ENCODE measurements at regions not wholly inside any gene's neighbourhood (a gene's known extent, or its start where the extent isn't known, plus 50 kb on each side); places are given as distances from the start of the nearest gene placed in this dataset.

- Mint-ChIP-seq H3K4me1 (no peaks in the 10 kb centered on the region), H3K27me3 (peaks cover 4% of the 10 kb centered on the region), H3K27ac (no peak overlapping the region), H3K4me3 (no peak overlapping the region), H3K9me3 (no peaks in the 10 kb centered on the region)
- DNase-seq (no peak), ATAC-seq (no peak)
These were observed 212.0 kb upstream of the ALCAM start for GRCh38 chr3:105154692-105155091.

- Mint-ChIP-seq H3K27ac (no peak overlapping the region), H3K9me3 (no peaks in the 10 kb centered on the region), H3K4me3 (no peak overlapping the region), H3K4me1 (no peaks in the 10 kb centered on the region), H3K27me3 (peaks cover 11% of the 10 kb centered on the region)
- no peak for DNase-seq
- no peak for ATAC-seq
These were observed 209.5 kb upstream of the ALCAM start for GRCh38 chr3:105157067-105157765.

GRCh38 chr3:105157766-105158085, 209.0 kb upstream of the ALCAM start:
- no peaks in the 10 kb centered on the region for H3K9me3 Mint-ChIP-seq

GRCh38 chr3:105158286-105158685, 208.4 kb upstream of the ALCAM start:
- H3K9me3 Mint-ChIP-seq: no peaks in the 10 kb centered on the region
- ATAC-seq (no peak), DNase-seq (no peak)
- H3K27ac Mint-ChIP-seq: no peak overlapping the region
- peaks cover 11% of the 10 kb centered on the region for H3K27me3 Mint-ChIP-seq
- H3K4me3 Mint-ChIP-seq: no peak overlapping the region
- no peaks in the 10 kb centered on the region for H3K4me1 Mint-ChIP-seq

More at GRCh38 chr3:105157766-105158085, 209.0 kb upstream of the ALCAM start:
- H3K27ac Mint-ChIP-seq: no peak overlapping the region
- DNase-seq (no peak), ATAC-seq (no peak)
- no peaks in the 10 kb centered on the region for H3K4me1 Mint-ChIP-seq
- no peak overlapping the region for H3K4me3 Mint-ChIP-seq
- H3K27me3 Mint-ChIP-seq: peaks cover 11% of the 10 kb centered on the region

- Mint-ChIP-seq H3K4me3 (no peak overlapping the region), H3K9me3 (no peaks in the 10 kb centered on the region), H3K4me1 (no peaks in the 10 kb centered on the region), H3K27me3 (peaks cover 11% of the 10 kb centered on the region), H3K27ac (no peak overlapping the region)
- ATAC-seq (no peak), DNase-seq (no peak)
These were observed 204.3 kb upstream of the ALCAM start for GRCh38 chr3:105162448-105162847.

GRCh38 chr3:105166893-105167292, 199.8 kb upstream of the ALCAM start:
- Mint-ChIP-seq H3K27me3 (no peaks in the 10 kb centered on the region), H3K4me1 (no peaks in the 10 kb centered on the region), H3K4me3 (no peak overlapping the region), H3K27ac (peak overlapping the region in 1 of 2 donors; percentile 37), H3K9me3 (no peaks in the 10 kb centered on the region)
- ATAC-seq (no peak), DNase-seq (no peak)

- H3K4me3 Mint-ChIP-seq: no peak overlapping the region
- DNase-seq: no peak
- no peak for ATAC-seq
- no peak overlapping the region for H3K27ac Mint-ChIP-seq
- H3K27me3 Mint-ChIP-seq: no peaks in the 10 kb centered on the region
- H3K9me3 Mint-ChIP-seq: no peaks in the 10 kb centered on the region
- H3K4me1 Mint-ChIP-seq: no peaks in the 10 kb centered on the region
These were observed 196.3 kb upstream of the ALCAM start for GRCh38 chr3:105170423-105170822.

GRCh38 chr3:105174017-105174615, 192.6 kb upstream of the ALCAM start:
- no peak for ATAC-seq
- no peaks in the 10 kb centered on the region for H3K27me3 Mint-ChIP-seq

GRCh38 chr3:105177576-105177975, 189.1 kb upstream of the ALCAM start:
- DNase-seq: no peak
- ATAC-seq: no peak
- Mint-ChIP-seq H3K9me3 (no peaks in the 10 kb centered on the region), H3K4me1 (no peaks in the 10 kb centered on the region), H3K27me3 (no peaks in the 10 kb centered on the region), H3K27ac (no peak overlapping the region), H3K4me3 (no peak overlapping the region)

More at GRCh38 chr3:105174017-105174615, 192.6 kb upstream of the ALCAM start:
- Mint-ChIP-seq H3K27ac (no peak overlapping the region), H3K4me1 (no peaks in the 10 kb centered on the region), H3K9me3 (no peaks in the 10 kb centered on the region), H3K4me3 (no peak overlapping the region)
- DNase-seq: no peak

- DNase-seq (no peak), ATAC-seq (no peak)
- H3K4me1 Mint-ChIP-seq: no peaks in the 10 kb centered on the region
- H3K4me3 Mint-ChIP-seq: no peak overlapping the region
- H3K27ac Mint-ChIP-seq: no peak overlapping the region
- no peaks in the 10 kb centered on the region for H3K27me3 Mint-ChIP-seq
- H3K9me3 Mint-ChIP-seq: no peaks in the 10 kb centered on the region
These were observed 179.4 kb upstream of the ALCAM start for GRCh38 chr3:105187344-105187743.

- Mint-ChIP-seq H3K4me1 (no peaks in the 10 kb centered on the region), H3K9me3 (peaks cover 0 to 3% of the 10 kb centered on the region in 2 donors), H3K4me3 (no peak overlapping the region), H3K27me3 (peaks cover 7% of the 10 kb centered on the region), H3K27ac (no peak overlapping the region)
- DNase-seq (no peak), ATAC-seq (no peak)
These were observed 171.4 kb upstream of the ALCAM start for GRCh38 chr3:105195260-105195659.

GRCh38 chr3:105197863-105198262, 168.8 kb upstream of the ALCAM start:
- Mint-ChIP-seq H3K9me3 (peaks cover 0 to under 1% of the 10 kb centered on the region in 2 donors), H3K27me3 (peaks cover 7% of the 10 kb centered on the region), H3K4me3 (no peak overlapping the region), H3K27ac (no peak overlapping the region), H3K4me1 (no peaks in the 10 kb centered on the region)
- DNase-seq (no peak), ATAC-seq (no peak)

- no peaks in the 10 kb centered on the region for H3K4me1 Mint-ChIP-seq
- H3K4me3 Mint-ChIP-seq: no peak overlapping the region
- peaks cover 7% of the 10 kb centered on the region for H3K27me3 Mint-ChIP-seq
- H3K9me3 Mint-ChIP-seq: no peaks in the 10 kb centered on the region
- DNase-seq (no peak), ATAC-seq (no peak)
- H3K27ac Mint-ChIP-seq: no peak overlapping the region
These were observed 167.5 kb upstream of the ALCAM start for GRCh38 chr3:105199217-105199616.

- DNase-seq (no peak), ATAC-seq (no peak)
- Mint-ChIP-seq H3K27ac (no peak overlapping the region), H3K9me3 (no peaks in the 10 kb centered on the region), H3K27me3 (no peaks in the 10 kb centered on the region), H3K4me3 (no peak overlapping the region), H3K4me1 (no peaks in the 10 kb centered on the region)
These were observed 156.6 kb upstream of the ALCAM start for GRCh38 chr3:105210141-105210540.

- no peaks in the 10 kb centered on the region for H3K4me1 Mint-ChIP-seq
- no peak overlapping the region for H3K27ac Mint-ChIP-seq
- no peak overlapping the region for H3K4me3 Mint-ChIP-seq
- H3K9me3 Mint-ChIP-seq: no peaks in the 10 kb centered on the region
- no peak for DNase-seq
- ATAC-seq: no peak
- H3K27me3 Mint-ChIP-seq: no peaks in the 10 kb centered on the region
These were observed 152.1 kb upstream of the ALCAM start for GRCh38 chr3:105214590-105214989.

- H3K4me3 Mint-ChIP-seq: no peak overlapping the region
- no peaks in the 10 kb centered on the region for H3K4me1 Mint-ChIP-seq
- ATAC-seq (no peak), DNase-seq (no peak)
- H3K9me3 Mint-ChIP-seq: no peaks in the 10 kb centered on the region
- H3K27ac Mint-ChIP-seq: no peak overlapping the region
- H3K27me3 Mint-ChIP-seq: peaks cover 6% of the 10 kb centered on the region
These were observed 144.1 kb upstream of the ALCAM start for GRCh38 chr3:105222568-105223093.

- H3K9me3 Mint-ChIP-seq: no peaks in the 10 kb centered on the region
- no peaks in the 10 kb centered on the region for H3K4me1 Mint-ChIP-seq
- no peak for ATAC-seq
- peaks cover 6% of the 10 kb centered on the region for H3K27me3 Mint-ChIP-seq
- H3K27ac Mint-ChIP-seq: no peak overlapping the region
- no peak overlapping the region for H3K4me3 Mint-ChIP-seq
- DNase-seq: no peak
These were observed 142.9 kb upstream of the ALCAM start for GRCh38 chr3:105223815-105224214.
